ENCODE measurements at regions not wholly inside any gene's neighbourhood (a gene's known extent, or its start where the extent isn't known, plus 50 kb on each side); places are given as distances from the start of the nearest gene placed in this dataset.
"Not testable (repeated sequence)": the region's sequence is repeated elsewhere in the genome, so short reads cannot be mapped to it uniquely, and the experiment has no call there.

DNA sequence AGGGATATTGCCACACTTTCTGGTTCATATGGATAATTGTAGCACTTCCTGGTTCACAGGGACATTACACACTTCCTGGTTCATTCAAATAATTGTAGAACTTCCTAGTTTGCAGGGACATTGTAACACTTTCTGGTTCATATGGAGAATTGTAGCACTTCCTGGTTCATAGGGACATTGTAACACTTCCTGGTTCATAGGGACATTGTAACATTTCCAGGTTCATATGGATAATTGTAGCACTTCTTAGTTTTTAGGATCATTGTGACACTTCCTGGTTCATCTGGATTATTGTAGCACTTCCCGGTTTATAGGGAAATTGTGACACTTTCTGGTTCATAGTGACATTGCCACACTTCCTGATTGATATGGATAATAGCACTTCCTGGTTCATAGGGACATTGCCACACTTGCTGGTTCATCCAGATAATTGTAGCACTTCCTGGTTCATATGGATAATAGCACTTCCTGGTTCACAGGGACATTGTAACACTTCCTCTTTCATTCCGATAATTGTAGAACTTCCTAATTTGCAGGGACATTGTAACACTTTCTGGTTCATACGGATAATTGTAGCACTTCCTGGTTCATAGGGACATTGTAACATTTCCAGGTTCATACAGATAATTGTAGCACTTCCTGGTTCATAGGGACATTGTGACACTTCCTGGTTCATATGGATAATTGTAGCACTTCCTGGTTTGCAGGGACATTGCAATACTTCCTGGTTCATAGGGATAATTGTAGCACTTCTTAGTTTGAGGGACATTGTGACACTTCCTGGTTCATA lies 59.2 kb upstream of the CD99 start:
- Histone ChIP-seq H3K27me3 (no peaks in the 10 kb centered on the region), H3K4me3 (replicated peaks in 1 of 3) (no peak overlapping the region), H3K36me3 (no peaks in the 10 kb centered on the region), H3K4me1 (no peaks in the 10 kb centered on the region), H3K27ac (no peak overlapping the region), H3K9me3 (no peaks in the 10 kb centered on the region)
- TF ChIP-seq, protein P1, sequence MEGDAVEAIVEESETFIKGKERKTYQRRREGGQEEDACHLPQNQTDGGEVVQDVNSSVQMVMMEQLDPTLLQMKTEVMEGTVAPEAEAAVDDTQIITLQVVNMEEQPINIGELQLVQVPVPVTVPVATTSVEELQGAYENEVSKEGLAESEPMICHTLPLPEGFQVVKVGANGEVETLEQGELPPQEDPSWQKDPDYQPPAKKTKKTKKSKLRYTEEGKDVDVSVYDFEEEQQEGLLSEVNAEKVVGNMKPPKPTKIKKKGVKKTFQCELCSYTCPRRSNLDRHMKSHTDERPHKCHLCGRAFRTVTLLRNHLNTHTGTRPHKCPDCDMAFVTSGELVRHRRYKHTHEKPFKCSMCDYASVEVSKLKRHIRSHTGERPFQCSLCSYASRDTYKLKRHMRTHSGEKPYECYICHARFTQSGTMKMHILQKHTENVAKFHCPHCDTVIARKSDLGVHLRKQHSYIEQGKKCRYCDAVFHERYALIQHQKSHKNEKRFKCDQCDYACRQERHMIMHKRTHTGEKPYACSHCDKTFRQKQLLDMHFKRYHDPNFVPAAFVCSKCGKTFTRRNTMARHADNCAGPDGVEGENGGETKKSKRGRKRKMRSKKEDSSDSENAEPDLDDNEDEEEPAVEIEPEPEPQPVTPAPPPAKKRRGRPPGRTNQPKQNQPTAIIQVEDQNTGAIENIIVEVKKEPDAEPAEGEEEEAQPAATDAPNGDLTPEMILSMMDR (IDR thresholded peaks at IDR 0.05): no peak
- TF ChIP-seq POLR2A (IDR thresholded peaks at IDR 0.05): no peak
- WGBS, 2 donors: 36 to 50% methylated on average over 2 to 3 of the region's 3 CpGs
- intact Hi-C loops (cut with DNase I): no loop called here
- no peak for DNase-seq

DNA sequence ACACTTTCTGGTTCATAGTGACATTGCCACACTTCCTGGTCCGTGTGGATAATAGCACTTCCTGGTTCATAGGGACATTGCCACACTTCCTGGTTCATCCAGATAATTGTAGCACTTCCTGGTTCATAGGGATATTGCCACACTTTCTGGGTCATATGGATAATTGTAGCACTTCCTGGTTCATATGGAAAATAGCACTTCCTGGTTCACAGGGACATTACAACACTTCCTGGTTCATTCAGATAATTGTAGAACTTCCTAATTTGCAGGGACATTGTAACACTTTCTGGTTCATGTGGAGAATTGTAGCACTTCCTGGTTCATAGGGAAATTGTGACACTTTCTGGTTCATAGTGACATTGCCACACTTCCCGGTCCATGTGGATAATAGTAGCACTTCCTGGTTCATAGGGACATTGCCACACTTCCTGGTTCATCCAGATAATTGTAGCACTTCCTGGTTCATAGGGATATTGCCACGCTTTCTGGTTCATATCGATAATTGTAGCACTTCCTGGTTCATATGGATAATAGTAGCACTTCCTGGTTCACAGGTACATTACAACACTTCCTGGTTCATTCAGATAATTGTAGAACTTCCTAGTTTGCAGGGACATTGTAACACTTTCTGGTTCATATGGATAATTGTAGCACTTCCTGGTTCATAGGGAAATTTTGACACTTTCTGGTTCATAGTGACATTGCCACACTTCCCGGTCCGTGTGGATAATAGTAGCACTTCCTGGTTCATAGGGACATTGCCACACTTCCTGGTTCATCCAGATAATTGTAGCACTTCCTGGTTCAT lies 60.0 kb upstream of the CD99 start:
- WGBS, 2 donors: 87 to 91% methylated on average over 6 of the region's 6 CpGs
- H3K27ac ChIP-seq; intact Hi-C loops (cut with DNase I); H3K4me3 ChIP-seq (replicated peaks in 1 of 3); H3K4me1 ChIP-seq; H3K9me3 ChIP-seq; H3K36me3 ChIP-seq; H3K27me3 ChIP-seq: not testable (repeated sequence)
- peak in 1 of 2 donors; percentile 15 for DNase-seq

DNA sequence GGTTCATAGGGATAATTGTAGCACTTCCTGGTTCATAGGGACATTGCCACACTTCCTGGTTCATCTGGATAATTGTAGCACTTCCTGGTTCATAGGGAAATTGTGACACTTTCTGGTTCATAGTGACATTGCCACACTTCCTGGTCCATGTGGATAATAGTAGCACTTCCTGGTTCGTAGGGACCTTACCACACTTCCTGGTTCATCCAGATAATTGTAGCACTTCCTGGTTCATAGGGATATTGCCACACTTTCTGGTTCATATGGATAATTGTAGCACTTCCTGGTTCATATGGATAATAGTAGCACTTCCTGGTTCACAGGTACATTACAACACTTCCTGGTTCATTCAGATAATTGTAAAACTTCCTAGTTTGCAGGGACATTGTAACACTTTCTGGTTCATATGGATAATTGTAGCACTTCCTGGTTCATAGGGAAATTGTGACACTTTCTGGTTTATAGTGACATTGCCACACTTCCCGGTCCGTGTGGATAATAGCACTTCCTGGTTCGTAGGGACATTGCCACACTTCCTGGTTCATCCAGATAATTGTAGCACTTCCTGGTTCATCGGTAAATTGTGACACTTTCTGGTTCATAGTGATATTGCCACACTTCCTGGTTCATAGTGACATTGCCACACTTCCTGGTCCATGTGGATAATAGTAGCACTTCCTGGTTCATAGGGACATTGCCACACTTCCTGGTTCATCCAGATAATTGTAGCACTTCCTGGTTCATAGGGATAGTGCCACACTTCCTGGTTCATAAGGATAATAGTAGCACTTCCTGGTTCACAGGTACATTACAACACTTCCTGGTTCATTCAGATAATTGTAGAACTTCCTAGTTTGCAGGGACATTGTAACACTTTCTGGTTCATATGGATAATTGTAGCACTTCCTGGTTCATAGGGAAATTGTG lies 60.8 kb upstream of the CD99 start:
- H3K4me1 ChIP-seq: not testable (repeated sequence)

DNA sequence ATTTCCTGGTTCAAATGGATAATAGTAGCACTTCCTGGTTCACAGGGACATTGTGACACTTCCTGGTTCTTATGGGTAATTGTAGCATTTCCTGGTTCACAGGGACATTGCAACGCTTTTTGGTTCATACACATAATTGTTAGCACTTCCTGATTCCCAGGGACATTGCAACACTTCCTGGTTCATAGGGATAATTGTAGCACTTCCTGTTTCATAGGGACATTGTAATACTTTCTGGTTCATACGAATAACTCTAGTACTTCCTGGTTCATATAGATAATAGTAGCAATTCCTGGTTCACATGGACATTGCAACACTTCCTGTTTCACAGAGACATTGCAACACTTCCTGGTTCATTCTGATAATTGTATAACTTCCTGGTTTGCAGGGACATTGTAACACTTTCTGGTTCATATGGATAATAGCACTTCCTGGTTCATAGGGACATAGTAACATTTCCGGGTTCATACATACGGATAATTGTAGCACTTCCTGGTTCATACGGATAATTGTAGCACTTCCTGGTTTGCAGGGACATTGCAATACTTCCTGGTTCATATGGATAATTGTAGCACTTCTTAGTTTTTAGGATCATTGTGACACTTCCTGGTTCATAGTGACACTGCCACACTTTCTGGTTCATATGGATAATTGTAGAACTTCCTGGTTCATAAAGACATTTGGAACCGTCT lies 61.6 kb upstream of the CD99 start:
- Histone ChIP-seq H3K36me3 (no peaks in the 10 kb centered on the region), H3K9me3 (no peaks in the 10 kb centered on the region), H3K4me3 (replicated peaks in 1 of 3) (no peak overlapping the region), H3K27ac (no peak overlapping the region), H3K27me3 (no peaks in the 10 kb centered on the region), H3K4me1 (no peaks in the 10 kb centered on the region)
- WGBS, 2 donors: 88 to 90% methylated on average over 6 of the region's 6 CpGs
- no peak for TF ChIP-seq POLR2A (IDR thresholded peaks at IDR 0.05)
- TF ChIP-seq, protein P1 (IDR thresholded peaks at IDR 0.05): no peak
- no peak for DNase-seq
- intact Hi-C loops (cut with DNase I): loop anchor here (10.0 kb wide), 1 partner anchor 305 kb away; no protein-coding TSS in a partner anchor

More for the DNA sequence above, 60.8 kb upstream of the CD99 start:
- H3K27me3 ChIP-seq; intact Hi-C loops (cut with DNase I); H3K4me3 ChIP-seq (replicated peaks in 1 of 3); H3K36me3 ChIP-seq; H3K9me3 ChIP-seq: not testable (repeated sequence)
- 77 to 90% methylated on average over 5 of the region's 5 CpGs for WGBS, 2 donors
- H3K27ac ChIP-seq: peak overlapping the region in 1 of 3 donors; percentile 30
- DNase-seq: peak; percentile 9 to 28

DNA sequence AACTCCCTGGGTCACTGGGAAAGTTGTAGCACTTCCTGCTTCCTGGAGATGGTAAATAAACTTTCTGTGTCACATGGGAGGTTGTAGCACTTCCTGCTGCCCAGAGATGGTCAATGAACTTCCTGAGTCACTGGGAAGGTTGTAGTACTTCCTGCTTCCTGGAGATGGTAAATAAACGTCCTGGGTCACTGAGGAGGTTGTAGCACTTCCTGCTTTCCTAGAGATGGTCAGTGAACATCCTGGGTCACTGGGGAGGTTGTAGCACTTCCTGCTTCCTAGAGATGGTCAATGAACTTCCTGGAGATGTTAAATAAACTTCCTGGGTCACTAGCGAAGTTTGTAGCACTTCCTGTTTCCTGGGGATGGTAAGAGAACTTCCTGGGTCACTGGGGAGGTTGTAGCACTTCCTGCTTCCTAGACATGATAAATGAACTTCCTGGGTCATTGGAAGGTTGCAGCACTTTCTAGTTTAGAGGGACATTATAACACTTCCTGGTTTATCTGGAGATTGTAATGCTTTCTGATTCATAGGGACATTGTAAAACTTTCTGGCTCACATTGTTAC lies 62.3 kb upstream of the CD99 start:
- intact Hi-C loops (cut with DNase I): loop anchor here (10.0 kb wide), 1 partner anchor 304 kb away; no protein-coding TSS in a partner anchor
- Histone ChIP-seq H3K4me3 (replicated peaks in 1 of 3) (no peak overlapping the region), H3K36me3 (no peaks in the 10 kb centered on the region), H3K4me1 (no peaks in the 10 kb centered on the region), H3K27me3 (no peaks in the 10 kb centered on the region), H3K27ac (no peak overlapping the region), H3K9me3 (no peaks in the 10 kb centered on the region)
- 71 to 76% methylated on average over 2 of the region's 2 CpGs for WGBS, 2 donors
- no peak for DNase-seq
- TF ChIP-seq POLR2A (IDR thresholded peaks at IDR 0.05): no peak
- TF ChIP-seq, protein P1 (IDR thresholded peaks at IDR 0.05): no peak
